NCI-H526 treated with DMSO at 0.1 percent for 48 hours (cell line): ENCODE measurements at regions not wholly inside any gene's neighbourhood (a gene's known extent, or its start where the extent isn't known, plus 50 kb on each side); places are given as distances from the start of the nearest gene placed in this dataset.
A peak's percentile ranks its signal among the peaks of the same experiment; 100 is the strongest.

ENCODE experiments used
- DNase-seq: peaks from one replicate; lab custom pipeline; 2025; lab: John Stamatoyannopoulos, UW

DNA sequence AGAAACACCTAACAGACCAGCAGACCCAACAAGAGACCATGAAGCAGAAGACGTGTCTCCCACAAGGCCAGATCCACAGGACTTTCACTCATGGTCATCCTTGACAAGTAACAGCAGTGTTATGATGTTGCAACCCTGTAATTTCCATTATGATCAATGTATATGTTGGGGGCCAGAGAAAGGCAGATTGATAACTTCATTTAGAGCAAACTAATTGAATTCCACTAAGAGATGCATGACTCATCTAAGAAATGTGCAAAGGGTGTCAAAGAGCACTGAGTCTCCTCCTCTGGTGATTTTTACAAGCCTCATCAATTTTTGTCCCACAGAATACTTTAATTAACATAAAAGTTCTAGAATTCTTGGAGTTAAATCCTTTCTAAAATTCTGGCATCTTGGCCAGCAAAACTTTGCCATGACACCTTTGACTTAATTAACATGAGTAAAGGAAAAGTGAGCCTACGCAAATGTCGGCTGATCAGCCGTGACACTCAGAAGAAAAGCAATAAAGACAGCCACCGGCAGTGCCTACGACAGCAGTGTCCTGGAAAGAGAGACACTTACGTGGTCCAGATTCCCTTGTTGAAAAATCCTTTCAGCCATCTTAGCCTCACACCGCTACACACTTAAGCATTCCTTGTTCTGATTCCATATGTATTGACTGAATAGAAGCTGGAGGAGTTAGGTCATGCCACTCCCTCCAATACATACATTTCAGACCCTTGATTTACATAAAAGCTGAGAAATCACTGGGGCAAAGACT lies 370.2 kb upstream of the CCDC196 start:
- DNase-seq = no peak

DNA sequence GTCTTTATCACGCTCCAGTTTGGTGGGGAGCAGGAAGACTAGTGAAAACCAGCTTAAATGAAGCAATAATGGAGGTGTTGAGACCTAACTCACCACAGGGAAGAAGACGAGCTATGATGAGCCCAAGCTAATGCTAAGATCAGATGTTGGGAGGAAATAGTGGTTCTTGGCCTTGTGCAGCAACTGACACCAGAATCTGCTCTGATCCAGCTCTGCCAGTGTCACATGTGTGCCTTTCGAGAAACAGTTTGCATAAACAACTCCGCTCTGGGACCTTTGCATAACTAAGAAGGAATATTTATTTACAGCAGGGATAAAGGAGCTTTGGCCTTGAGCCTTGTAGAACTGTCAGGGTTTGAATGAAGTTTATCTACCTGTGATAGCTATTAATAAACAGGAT lies 369.4 kb upstream of the CCDC196 start:
- peak; percentile 84 for DNase-seq

DNA sequence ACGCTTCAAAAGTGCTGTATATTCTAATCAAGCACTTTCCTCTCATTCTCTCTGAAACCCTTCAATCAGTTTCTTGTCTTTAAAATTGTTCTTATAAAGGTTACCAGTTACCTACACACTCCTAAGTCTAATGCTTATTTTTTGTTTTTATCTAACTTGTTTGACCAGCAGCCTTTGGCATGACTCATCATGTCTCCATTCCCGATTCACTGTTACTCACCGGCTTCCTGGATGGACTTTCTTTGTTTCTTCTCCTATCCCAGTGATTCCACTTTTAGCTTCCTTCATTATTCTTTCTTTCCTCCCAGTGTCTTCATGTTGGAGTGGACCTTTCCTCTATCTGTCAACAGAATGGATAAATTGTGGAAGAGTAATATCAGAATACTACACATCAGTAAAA lies 368.6 kb upstream of the CCDC196 start:
- DNase-seq = no peak

DNA sequence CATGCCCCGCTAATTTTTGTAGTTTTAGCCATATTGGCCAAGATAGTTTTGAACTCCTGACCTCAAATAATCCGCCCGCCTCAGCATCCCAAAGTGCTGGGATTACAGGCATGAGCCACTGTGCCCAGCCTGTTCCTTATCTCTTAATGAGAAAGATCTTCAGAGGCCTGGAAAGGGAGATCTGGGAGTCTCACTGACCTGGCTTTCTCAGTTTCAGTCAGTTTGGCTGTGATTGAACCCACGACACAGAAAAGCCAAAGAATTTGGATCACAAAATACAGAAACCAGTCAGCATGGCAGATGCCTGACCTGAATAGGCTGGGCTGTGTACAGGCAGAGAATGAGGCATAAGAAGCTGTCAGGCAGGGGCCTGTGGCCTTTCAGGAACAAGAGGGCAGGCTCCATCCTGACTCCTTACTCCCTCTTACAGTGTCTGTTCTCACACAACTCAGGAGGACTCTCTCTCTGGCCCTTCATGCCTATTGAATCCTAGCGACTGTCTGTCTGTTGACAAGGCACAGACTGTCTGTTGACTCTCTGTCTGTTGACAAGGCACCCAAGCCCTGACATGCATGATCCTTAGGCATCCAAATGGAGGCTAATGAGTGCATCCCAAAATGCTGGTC lies 366.5 kb upstream of the CCDC196 start:
- peak; percentile 89 for DNase-seq

DNA sequence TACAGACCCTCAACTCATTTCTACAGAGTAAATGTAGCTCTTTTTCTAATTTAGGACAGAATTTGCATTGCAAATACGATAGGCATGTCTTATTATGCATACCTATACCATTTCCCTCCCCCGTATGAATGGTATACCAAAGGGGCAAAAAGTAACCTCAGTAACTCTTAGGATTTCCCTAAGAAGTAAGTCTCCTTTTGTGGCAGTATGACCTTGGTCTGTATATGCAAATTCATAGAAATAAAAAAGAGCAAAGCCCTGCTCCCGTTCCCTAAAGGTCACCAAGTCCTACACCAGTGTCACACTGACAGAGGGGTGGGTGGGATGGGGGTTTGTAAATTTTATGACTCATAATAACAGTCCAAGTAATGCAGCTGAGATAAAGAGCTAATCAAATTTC lies 365.8 kb upstream of the CCDC196 start:
- DNase-seq = peak; percentile 89

DNA sequence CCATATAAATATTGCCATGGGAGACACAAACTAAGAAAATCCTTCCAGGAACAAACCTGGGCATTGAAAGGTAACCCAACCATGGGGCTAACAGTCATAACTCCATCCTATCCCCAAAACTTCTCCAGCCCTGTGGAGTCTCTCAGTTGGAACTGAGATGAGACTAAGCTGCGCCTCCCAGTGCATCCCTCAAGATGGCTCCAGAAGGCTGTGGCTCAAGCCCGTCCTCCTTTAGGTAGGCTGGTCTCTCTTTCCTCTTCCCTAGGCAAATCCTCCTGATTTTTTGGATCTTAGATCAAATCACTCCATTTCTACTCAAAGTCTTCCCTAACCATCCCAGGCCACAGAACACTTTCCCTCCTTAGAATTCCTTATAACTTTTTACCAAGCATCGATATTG lies 364.3 kb upstream of the CCDC196 start:
- DNase-seq = no peak

DNA sequence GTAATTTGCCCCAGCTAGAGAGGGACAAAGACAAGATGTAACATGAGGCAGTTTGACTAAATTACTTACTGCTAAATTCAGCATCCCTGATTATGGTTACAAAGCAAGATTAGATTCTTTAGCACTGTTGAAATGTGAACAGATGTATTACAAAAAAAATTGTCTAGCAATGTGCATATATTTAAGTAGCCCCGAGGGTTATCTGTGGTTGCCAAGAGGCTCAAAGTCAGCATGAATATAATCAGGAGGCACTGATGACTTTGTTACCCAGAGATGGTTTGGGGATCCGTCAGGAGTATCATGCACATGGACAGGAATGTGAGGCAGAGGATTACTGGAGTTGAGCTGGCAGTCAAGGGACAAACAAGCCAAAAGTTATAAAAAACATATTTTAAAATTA lies 356.9 kb upstream of the CCDC196 start:
- no peak for DNase-seq

DNA sequence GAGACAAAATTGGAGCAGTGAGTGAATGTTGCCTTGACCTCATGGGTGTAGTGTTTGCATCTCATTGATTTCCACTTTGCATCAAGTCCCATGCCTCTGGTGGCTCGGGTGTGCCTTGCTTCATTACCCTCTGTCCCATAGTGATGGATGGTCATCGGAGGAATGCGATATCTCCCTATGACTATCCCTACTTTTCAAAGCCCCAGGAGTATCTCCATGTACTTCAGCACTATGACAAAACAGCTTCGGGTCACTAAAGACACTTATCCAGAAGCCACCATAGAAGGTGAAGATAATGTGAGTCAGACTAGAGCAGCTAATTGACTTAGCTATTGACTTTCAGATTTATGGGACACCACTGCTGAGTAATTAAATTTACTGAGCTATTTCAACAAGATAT lies 355.1 kb upstream of the CCDC196 start:
- peak; percentile 14 for DNase-seq

DNA sequence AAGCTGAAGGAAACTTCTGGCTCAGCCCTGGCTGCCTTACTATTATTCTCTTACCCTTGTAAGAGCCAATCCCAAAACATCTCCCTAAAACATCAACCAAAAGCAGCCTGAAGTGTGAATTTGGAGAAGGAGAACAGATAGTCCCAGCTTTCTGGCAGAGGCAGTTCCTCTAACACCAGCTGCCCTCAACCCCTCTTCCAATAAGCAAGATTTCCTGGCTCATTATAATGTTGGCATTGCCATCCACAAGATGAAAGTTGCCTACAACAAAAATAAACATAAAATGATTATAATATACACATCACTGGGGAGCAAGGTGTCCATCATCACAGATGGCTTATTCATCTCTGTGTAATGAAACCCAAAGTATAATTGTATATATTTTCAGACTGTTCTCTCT lies 352.5 kb upstream of the CCDC196 start:
- DNase-seq = no peak

DNA sequence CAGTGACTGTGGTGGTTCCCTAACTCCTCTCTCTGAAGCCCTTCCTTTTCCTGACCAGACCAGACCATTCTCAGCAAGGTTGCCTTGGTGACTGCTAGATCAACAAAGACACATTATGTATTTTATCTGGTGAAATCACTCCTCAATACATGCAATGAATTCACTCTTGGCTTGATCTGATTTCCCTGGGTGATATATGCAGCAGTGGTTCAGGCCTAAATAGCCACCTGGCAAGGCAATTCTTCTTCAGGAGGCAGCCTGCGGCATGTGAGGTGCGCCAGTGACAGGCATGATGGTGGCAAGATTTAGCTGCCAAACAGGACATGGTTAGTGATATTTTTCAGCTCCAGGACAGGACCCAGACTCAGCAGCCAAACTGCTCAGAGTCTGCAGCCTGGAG lies 350.3 kb upstream of the CCDC196 start:
- DNase-seq = peak; percentile 2

DNA sequence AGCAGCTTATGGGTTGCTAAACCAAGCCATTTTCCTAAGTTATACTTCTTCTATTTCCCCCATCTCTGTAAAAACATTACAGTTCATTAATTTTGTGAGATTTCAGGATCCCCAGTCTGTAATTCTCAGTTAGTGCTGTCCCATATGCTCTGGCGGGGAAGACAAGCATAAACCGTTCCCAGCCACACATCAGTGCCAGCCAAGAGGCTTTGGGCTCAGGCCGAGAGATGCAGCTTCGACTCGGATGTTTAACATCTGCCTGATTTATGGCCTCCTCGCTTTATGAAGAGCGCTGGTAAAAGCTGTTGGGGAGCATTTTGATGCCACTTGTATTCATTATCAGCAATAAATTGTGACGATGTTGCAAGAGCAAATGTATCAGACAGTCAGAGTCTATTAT lies 349.1 kb upstream of the CCDC196 start:
- DNase-seq = no peak

DNA sequence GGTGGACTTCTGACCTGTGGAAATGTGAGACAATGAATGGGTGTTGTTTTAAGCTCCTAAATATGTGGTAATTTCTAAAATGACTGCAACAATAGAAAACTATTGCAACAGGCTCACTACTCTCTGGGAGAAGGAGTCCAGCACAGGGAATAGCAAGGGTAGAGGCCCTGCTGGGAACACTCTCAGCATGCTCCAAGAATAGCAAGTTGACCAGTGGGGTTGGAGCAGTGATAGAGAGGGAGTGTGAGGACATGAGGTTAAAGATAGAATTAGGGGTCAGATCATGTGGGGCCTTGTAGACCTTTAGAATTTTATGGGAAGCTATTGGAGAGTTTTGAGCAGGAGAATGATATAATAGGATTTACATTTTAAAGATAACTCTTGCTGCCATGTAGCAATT lies 346.7 kb upstream of the CCDC196 start:
- DNase-seq = no peak

DNA sequence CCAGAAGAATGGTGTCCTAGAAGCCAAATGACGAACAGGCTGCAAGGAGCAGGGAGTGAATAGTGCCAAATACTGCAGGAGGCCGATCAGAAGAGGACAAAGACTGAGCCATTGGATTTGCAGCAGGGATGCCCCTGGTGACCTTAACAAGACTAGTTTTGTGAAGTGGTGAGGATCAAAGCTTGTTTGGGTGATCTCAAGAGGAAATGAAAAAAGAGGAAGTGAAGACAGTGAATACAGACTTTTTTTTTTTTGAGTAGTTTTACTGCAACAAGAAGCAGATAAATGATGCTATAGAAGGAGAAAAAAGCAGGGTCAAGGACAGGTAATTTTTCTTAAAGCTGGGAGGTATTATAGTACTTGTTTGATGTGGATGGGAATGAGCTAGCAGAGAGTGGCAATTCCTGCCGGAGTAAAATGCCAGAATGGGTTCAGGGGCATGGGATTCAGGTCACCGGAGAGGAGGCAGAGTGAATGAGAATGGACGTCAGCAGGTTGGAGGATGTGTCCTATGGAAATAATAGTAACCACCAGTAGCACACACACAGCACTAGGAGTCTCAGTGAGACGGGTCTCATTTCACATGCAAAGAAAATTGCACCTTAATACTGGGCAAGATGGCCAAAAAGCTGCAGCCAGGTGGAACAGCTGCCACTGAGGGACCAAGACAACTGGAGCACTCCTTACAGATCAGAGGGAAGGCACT lies 345.8 kb upstream of the CCDC196 start:
- DNase-seq = no peak

DNA sequence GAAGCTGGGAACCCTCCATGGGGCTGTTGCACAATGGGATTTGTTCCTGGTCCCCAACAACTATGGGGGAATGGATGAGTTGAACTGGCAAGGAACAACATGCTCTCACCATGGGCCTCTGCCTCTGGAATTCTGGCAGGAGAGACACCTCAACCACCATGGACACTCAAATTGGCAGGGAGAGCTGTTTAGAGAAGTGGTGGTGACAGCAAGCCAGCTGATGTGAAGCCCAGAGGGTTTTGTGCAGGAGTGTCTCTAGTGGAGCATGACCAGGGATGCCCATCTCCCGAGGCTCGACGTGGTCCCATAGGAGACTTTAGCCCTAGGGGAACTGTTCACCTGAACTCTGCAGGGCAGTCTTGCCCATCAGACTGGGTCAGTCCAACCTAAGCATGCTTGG lies 345.2 kb upstream of the CCDC196 start:
- DNase-seq = no peak

DNA sequence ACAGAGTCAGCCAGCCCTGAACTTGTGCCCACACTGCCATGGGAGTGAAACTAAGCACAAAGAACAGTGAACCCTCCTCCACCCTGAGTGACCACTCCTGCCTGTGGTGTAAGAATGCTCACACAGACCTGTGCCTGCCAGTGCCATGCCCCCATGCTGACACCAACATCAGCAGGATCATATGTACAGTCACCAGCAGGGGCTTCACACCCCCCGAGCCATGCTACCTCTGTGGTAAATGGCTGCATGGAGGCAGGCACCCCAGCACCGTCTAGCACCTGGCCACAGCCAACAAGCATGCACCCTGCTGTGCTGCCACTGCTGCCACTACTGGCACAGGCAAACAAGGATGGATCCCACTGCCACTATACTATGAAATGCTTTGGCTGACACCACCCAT lies 344.4 kb upstream of the CCDC196 start:
- DNase-seq = no peak

DNA sequence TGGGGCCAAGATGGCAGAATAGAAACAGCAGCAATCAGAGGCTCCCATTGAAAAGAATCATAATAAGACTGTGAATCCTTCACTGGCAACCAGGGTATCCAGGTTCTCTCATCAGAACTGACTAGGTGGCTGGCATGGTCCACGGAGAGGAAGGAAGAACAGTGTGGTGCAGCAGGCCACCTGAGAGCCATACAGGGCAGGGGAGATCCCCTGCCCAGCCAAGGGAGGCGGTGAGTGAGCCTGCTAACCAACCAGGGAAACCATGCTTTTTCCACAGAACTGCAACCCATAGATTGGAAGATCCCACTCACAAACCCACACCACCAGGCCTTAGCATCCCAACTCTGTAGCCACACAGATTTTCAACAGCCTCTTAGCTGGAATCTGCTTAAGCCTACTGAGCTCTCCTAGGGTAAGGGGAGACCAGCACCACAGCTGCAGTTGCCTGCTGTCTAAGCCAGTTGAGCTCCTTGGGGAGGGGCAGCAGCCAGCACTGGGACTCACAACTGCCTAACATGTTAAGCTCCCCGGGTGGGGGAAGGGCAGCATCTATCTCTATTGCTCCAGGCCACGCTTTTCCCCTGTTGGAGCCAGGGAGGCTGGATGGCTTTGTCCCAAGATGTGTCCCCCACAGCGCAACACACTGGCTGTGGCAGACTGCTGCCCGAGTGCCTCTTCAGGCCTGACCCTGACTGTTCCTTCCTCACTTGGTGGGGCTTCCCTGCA lies 342.6 kb upstream of the CCDC196 start:
- DNase-seq = no peak

DNA sequence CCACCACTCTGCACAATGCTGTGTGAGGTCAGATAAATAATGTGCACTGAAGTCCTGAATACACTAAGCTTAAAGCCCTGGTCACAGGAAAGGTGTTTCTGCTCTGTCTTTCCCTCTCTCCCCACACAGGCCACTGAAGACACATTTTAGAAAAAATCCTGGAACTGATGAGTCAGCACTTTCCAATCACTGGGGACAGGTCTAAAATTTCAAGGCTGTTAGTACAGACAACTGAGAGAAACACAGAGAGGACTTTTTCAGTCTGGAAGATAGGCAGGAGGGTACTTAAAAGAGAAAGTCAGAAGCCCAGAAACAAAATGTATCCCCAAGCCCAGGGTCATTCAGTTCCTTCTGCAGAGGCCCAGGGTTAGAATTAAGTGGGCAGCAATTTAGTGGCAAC lies 333.9 kb upstream of the CCDC196 start:
- DNase-seq = no peak

DNA sequence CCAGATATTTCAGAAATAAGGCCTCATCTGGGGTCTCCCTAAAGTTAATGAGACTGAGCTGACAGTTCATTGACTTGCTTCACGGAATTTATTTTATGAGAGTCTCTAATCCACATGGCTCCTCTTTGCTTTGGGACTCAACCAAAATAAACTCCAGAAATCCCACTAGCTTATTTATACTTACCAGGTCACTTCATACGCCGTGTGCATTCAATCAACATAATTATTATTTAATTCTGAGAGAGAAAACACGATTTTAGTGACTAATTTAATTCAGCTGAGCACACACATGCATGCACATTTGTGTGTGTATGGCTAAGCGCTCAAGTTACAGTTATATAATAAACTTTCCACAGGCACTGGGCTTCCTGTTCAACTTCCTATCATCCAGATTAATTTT lies 333.4 kb upstream of the CCDC196 start:
- no peak for DNase-seq

DNA sequence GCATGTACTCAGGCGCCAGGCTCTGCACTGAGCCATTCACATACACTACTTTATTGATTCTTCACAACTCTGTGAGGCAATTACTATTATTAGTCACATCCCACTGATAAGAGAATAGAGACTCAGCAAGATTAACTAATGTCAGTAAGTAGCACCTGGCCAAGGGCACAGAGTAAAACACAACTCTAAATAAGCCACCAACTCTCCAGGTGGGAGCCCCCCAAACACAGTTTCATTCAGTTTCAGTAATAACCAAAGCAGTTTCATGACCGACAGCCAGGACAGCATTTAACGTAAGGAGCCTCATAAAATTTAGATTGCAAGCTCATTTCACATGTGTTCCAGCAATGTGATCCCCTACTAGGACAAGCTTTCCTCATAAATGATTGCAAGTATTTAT lies 323.1 kb upstream of the CCDC196 start:
- no peak for DNase-seq

DNA sequence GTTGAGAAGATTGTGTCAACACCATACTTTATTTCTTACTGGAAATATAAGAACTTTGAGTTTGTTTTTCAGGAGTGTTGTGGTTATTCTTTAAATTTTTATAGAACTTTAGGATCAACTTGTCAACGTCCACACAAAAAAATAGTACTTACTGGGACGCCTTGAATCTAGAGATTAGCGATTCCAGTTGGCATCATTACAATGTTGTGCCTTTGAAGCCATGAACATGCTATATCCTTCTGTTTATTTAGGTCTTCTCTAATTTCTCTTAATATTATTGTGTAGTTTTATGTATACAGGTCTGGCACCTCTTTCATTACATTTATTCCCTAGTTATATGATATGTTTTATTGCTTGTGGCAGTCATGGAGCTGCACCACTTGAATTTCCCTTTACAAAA lies 320.8 kb upstream of the CCDC196 start:
- DNase-seq = no peak

DNA sequence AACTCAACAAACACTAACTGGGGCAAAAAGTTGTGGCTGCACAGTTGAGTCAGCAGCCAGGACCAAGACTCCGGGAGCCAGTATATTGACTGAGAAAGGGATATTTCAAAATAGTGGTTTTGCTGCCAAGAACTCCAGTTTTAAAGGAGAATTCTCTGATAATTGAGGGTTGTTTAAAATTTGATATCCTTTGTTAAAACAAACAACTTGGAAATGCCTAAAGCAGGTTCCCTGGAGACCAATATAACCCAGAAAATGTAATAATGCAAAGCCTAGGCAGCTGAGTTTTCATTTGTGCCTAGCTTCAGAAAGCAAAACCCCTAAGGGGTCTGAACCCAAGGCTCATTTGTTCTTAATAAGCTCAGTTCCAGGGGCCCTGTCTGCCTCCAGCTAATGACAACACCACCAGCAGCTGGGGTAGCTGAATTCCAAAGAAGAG lies 311.7 kb upstream of the CCDC196 start:
- no peak for DNase-seq

DNA sequence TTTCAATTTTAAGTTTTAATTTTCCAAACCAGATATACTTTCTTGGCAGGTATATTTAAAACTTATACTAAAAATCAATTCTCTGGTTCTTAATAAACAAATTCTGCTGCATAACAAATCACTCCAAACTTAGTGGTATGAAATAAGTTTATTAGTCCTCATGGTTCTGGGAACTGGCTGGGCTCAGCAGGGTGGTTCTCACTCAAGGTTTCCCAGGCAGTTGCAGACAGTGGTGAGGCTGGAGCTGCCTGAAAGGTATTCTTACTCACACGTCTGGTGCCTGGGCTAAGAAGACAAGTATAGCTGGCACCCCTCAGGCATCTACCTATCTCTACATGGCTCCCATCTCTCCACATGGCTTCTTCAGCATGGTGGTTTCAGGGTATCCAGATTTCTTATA lies 308.2 kb upstream of the CCDC196 start:
- no peak for DNase-seq

DNA sequence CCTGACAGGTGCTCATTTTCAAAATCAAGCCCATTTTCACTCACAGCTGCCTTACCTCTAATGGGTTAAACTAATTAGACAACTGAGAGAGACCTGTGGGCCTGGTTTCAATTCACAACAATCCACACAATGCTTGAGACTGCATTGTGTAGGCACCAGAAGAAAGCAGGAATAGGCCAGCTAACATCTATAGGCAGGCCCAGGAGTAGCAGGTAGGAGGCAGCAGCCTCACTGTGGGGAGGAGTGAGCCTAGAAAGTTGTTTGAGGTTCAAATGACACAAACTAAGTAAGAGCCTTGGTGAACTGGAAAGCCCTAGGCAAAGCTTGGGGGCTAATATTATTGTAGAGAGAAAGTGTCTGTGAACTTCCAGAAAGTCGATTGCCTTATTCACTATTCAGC lies 289.5 kb upstream of the CCDC196 start:
- no peak for DNase-seq
